AG10803 (cell line): ENCODE measurements at regions not wholly inside any gene's neighbourhood (a gene's known extent, or its start where the extent isn't known, plus 50 kb on each side); places are given as distances from the start of the nearest gene placed in this dataset.

Experiments
- DNase-seq: peaks from one replicate; pipeline ENCODE4 v3.0.0; 2010; ENCODE audit warnings: low read depth
- H3K4me3 ChIP-seq: 2 replicates; pipeline ENCODE4 v1.5.1; 2011; ENCODE audit warnings: mild to moderate bottlenecking, low read length, control low read depth
- CTCF ChIP-seq: conservative IDR thresholded peaks from 2 replicates; pipeline ENCODE4 v1.5.1; 2011; ENCODE audit warnings: mild to moderate bottlenecking, low read length, control low read depth, inconsistent platforms

- TF ChIP-seq CTCF = no peak
- H3K4me3 ChIP-seq = no peak overlapping the region
- DNase-seq = no peak
Measured at GRCh38 chr14:98062083-98062482, 1209.9 kb downstream of the BCL11B start.

- H3K4me3 ChIP-seq = no peak overlapping the region
- DNase-seq = peak; percentile 25
- TF ChIP-seq CTCF = no peak
Measured at GRCh38 chr14:98069712-98070171, 1202.3 kb downstream of the BCL11B start.

GRCh38 chr14:98070536-98070935 lies 1201.5 kb downstream of the BCL11B start:
- DNase-seq = no peak
- TF ChIP-seq CTCF = no peak
- H3K4me3 ChIP-seq = no peak overlapping the region

- no peak for TF ChIP-seq CTCF
- DNase-seq = no peak
Measured at GRCh38 chr14:98074111-98074510, 1197.9 kb downstream of the BCL11B start.

GRCh38 chr14:98077176-98077575 lies 1194.8 kb downstream of the BCL11B start:
- TF ChIP-seq CTCF = no peak

More at GRCh38 chr14:98074111-98074510, 1197.9 kb downstream of the BCL11B start:
- no peak overlapping the region for H3K4me3 ChIP-seq

GRCh38 chr14:98082833-98083232 lies 1189.2 kb downstream of the BCL11B start:
- H3K4me3 ChIP-seq = no peak overlapping the region
- no peak for DNase-seq
- no peak for TF ChIP-seq CTCF

More at GRCh38 chr14:98077176-98077575, 1194.8 kb downstream of the BCL11B start:
- no peak for DNase-seq
- H3K4me3 ChIP-seq = no peak overlapping the region

GRCh38 chr14:98085751-98086150 lies 1186.2 kb downstream of the BCL11B start:
- no peak for DNase-seq
- TF ChIP-seq CTCF = no peak
- no peak overlapping the region for H3K4me3 ChIP-seq
